Bronchial epithelial cell (primary cell): ENCODE measurements at regions not wholly inside any gene's neighbourhood (a gene's known extent, or its start where the extent isn't known, plus 50 kb on each side); places are given as distances from the start of the nearest gene placed in this dataset.

Source experiments
- DNase-seq: peaks from one replicate; pipeline ENCODE4 v3.0.0-alpha.2; 2010; ENCODE audit warnings: low read depth
- FAIRE-seq: peaks from 2 replicates; lab custom pipeline; 2011; peaks lifted over from hg19 to GRCh38; lab: Jason Lieb, UNC
- H3K27me3 ChIP-seq: 2 replicates; pipeline ENCODE4 v1.5.1; 2011; ENCODE audit warnings: low read length; ENCODE audit not compliant: control insufficient read depth, insufficient read depth
- H3K36me3 ChIP-seq: 2 replicates; pipeline ENCODE4 v1.5.1; 2011; ENCODE audit warnings: low read length; ENCODE audit not compliant: control insufficient read depth, insufficient read depth
- H3K4me3 ChIP-seq: 2 replicates; pipeline ENCODE4 v1.5.1; 2011; ENCODE audit warnings: mild to moderate bottlenecking, low read depth, low read length, control low read depth
- CTCF ChIP-seq: IDR thresholded peaks from 2 replicates; pipeline ENCODE4 v1.5.1; 2011; ENCODE audit warnings: mild to moderate bottlenecking, moderate library complexity, low read length, control low read depth, inconsistent platforms; ENCODE audit not compliant: insufficient read depth, severe bottlenecking

- H3K36me3 ChIP-seq = no peaks in the 10 kb centered on the region
- DNase-seq (no peak), FAIRE-seq (no peak)
- H3K27me3 ChIP-seq = no peaks in the 10 kb centered on the region
- no peak overlapping the region for H3K4me3 ChIP-seq
- no peak for TF ChIP-seq CTCF
These were observed 64.0 kb upstream of the TMEM168 start for GRCh38 chr7:112854169-112854568.

- no peak for TF ChIP-seq CTCF
- H3K36me3 ChIP-seq = no peaks in the 10 kb centered on the region
- DNase-seq (no peak), FAIRE-seq (no peak)
- no peak overlapping the region for H3K4me3 ChIP-seq
- H3K27me3 ChIP-seq = no peaks in the 10 kb centered on the region
These were observed 63.2 kb upstream of the TMEM168 start for GRCh38 chr7:112853422-112853821.

- Histone ChIP-seq H3K4me3 (no peak overlapping the region), H3K27me3 (no peaks in the 10 kb centered on the region), H3K36me3 (no peaks in the 10 kb centered on the region)
- DNase-seq (no peak), FAIRE-seq (no peak)
- no peak for TF ChIP-seq CTCF
These were observed 53.0 kb upstream of the TMEM168 start for GRCh38 chr7:112843151-112843550.
